Liver (tissue), 7 donors: ENCODE measurements at regions not wholly inside any gene's neighbourhood (a gene's known extent, or its start where the extent isn't known, plus 50 kb on each side); places are given as distances from the start of the nearest gene placed in this dataset.

Experiments
- DNase-seq: peaks from one replicate; pipeline ENCODE4 v3.0.0-alpha.2; 2017; ENCODE audit warnings: low spot score
- H3K27ac ChIP-seq, 2 donors: one replicate each; pipeline ENCODE4 v1.7.0; 2013; ENCODE audit warnings: inconsistent platforms in 2 of 2, low read length in 2 of 2, control low read depth in 1 of 2, low read depth in 1 of 2, mild to moderate bottlenecking in 1 of 2
- H3K27me3 ChIP-seq, 4 donors: one replicate each; pipeline versions ENCODE4 v1.6.1 to v1.7.0; 2013; ENCODE audit warnings: low read length in 3 of 4, inconsistent platforms in 1 of 4, mild to moderate bottlenecking in 1 of 4, moderate library complexity in 1 of 4; ENCODE audit not compliant: control insufficient read depth in 4 of 4, insufficient read depth in 4 of 4
- H3K36me3 ChIP-seq, 4 donors: one replicate each; pipeline versions ENCODE4 v1.6.1 to v1.7.0; 2013; ENCODE audit warnings: low read length in 3 of 4, mild to moderate bottlenecking in 3 of 4, low read depth in 1 of 4, moderate library complexity in 1 of 4; ENCODE audit not compliant: control insufficient read depth in 4 of 4, insufficient read depth in 3 of 4
- H3K4me1 ChIP-seq, 4 donors: one replicate each; pipeline versions ENCODE4 v1.6.1 to v1.7.0; 2013; ENCODE audit warnings: low read length in 3 of 4, mild to moderate bottlenecking in 3 of 4, moderate library complexity in 1 of 4; ENCODE audit not compliant: control insufficient read depth in 4 of 4, insufficient read depth in 4 of 4
- H3K4me3 ChIP-seq, 3 donors: one replicate each; pipeline versions ENCODE4 v1.6.1 to v1.7.0; 2013; ENCODE audit warnings: low read length in 3 of 3, control low read depth in 1 of 3, low read depth in 1 of 3, mild to moderate bottlenecking in 1 of 3
- H3K9ac ChIP-seq, 2 donors: one replicate each; pipeline ENCODE4 v1.7.0; 2013; ENCODE audit warnings: low read length in 2 of 2, mild to moderate bottlenecking in 2 of 2, moderate library complexity in 2 of 2, control low read depth in 1 of 2, low read depth in 1 of 2
- H3K9me3 ChIP-seq, 4 donors: one replicate each; pipeline versions ENCODE4 v1.6.1 to v1.7.0; 2013; ENCODE audit warnings: low read length in 3 of 4; ENCODE audit not compliant: control insufficient read depth in 4 of 4
- ATF3 ChIP-seq: IDR thresholded peaks from 2 replicates; pipeline ENCODE4 v1.6.1; 2016; ENCODE audit warnings: antibody characterized with exemption
- EGR1 ChIP-seq, 2 donors: IDR thresholded peaks; 2 replicates each; pipeline ENCODE4 v1.6.1; 2016 to 2018; ENCODE audit warnings: antibody characterized with exemption in 2 of 2, low read depth in 2 of 2
- FOXA1 ChIP-seq: IDR thresholded peaks from 2 replicates; pipeline ENCODE4 v1.6.1; 2016; ENCODE audit warnings: antibody characterized with exemption
- GABPA ChIP-seq, 2 donors: IDR thresholded peaks in 1 of 2; conservative IDR thresholded peaks in 1 of 2; 2 replicates each; pipeline ENCODE4 v1.6.1; 2016; ENCODE audit warnings: antibody characterized with exemption in 2 of 2, mild to moderate bottlenecking in 1 of 2, moderate library complexity in 1 of 2
- HNF4A ChIP-seq, 2 donors: conservative IDR thresholded peaks; 2 replicates each; pipeline ENCODE4 v1.6.1; 2016; ENCODE audit warnings: antibody characterized with exemption in 2 of 2, mild to moderate bottlenecking in 2 of 2
- HNF4G ChIP-seq: IDR thresholded peaks from 2 replicates; pipeline ENCODE4 v1.6.1; 2016; ENCODE audit warnings: antibody characterized with exemption
- JUND ChIP-seq, 2 donors: IDR thresholded peaks; 2 replicates each; pipeline ENCODE4 v1.6.1; 2016; ENCODE audit warnings: antibody characterized with exemption in 2 of 2
- MAX ChIP-seq: IDR thresholded peaks from 2 replicates; pipeline ENCODE4 v1.6.1; 2016; ENCODE audit warnings: antibody characterized with exemption
- NR2F2 ChIP-seq: IDR thresholded peaks from 2 replicates; pipeline ENCODE4 v1.6.1; 2016; ENCODE audit warnings: antibody characterized with exemption
- RAD21 ChIP-seq, 2 donors: IDR thresholded peaks; 2 replicates each; pipeline ENCODE4 v1.6.1; 2016; ENCODE audit warnings: antibody characterized with exemption in 2 of 2, mild to moderate bottlenecking in 2 of 2
- RXRA ChIP-seq, 2 donors: IDR thresholded peaks; 2 replicates each; pipeline ENCODE4 v1.6.1; 2017 to 2018; ENCODE audit warnings: antibody characterized with exemption in 2 of 2, mild to moderate bottlenecking in 1 of 2
- SP1 ChIP-seq: IDR thresholded peaks from 2 replicates; pipeline ENCODE4 v1.6.1; 2018; ENCODE audit warnings: antibody characterized with exemption, mild to moderate bottlenecking
- TAF1 ChIP-seq: conservative IDR thresholded peaks from 2 replicates; pipeline ENCODE4 v1.6.1; 2016; ENCODE audit warnings: antibody characterized with exemption, mild to moderate bottlenecking
- YY1 ChIP-seq: IDR thresholded peaks from 2 replicates; pipeline ENCODE4 v1.6.1; 2016; ENCODE audit warnings: antibody characterized with exemption, mild to moderate bottlenecking
- WGBS: extraction: QIAGEN DNeasy Blood & Tissue Kit; methylation state at CpG from one replicate; pipeline ENCODE4 v1.1.7; 2013; 5-methylcytosine and 5-hydroxymethylcytosine counted together
- TF ChIP-seq, protein P1 (sequence below): IDR thresholded peaks from 2 replicates; pipeline ENCODE4 v1.6.1; 2016; ENCODE audit warnings: antibody characterized with exemption
- TF ChIP-seq, protein P2 (sequence below): IDR thresholded peaks from 2 replicates; pipeline ENCODE4 v1.6.1; 2016; ENCODE audit warnings: antibody characterized with exemption, mild to moderate bottlenecking
- donor health status: healthy.
- donor health status: healthy.
- donor health status: healthy.
- donor health status: healthy.

- TF ChIP-seq RAD21 (IDR thresholded peaks at IDR 0.05) (no peak), YY1 (no peak), MAX (no peak), SP1 (no peak), NR2F2 (no peak), HNF4G (no peak), EGR1 (IDR thresholded peaks at IDR 0.05; ENCODE audit: low read depth in 2 of 2) (no peak), RXRA (IDR thresholded peaks at IDR 0.05) (no peak), GABPA (IDR thresholded peaks at IDR 0.05 in 1 of 2, conservative IDR thresholded peaks at IDR 0.05 in 1 of 2) (no peak), TAF1 (no peak), FOXA1 (no peak), JUND (IDR thresholded peaks at IDR 0.05) (no peak)
- TF ChIP-seq, protein P1, sequence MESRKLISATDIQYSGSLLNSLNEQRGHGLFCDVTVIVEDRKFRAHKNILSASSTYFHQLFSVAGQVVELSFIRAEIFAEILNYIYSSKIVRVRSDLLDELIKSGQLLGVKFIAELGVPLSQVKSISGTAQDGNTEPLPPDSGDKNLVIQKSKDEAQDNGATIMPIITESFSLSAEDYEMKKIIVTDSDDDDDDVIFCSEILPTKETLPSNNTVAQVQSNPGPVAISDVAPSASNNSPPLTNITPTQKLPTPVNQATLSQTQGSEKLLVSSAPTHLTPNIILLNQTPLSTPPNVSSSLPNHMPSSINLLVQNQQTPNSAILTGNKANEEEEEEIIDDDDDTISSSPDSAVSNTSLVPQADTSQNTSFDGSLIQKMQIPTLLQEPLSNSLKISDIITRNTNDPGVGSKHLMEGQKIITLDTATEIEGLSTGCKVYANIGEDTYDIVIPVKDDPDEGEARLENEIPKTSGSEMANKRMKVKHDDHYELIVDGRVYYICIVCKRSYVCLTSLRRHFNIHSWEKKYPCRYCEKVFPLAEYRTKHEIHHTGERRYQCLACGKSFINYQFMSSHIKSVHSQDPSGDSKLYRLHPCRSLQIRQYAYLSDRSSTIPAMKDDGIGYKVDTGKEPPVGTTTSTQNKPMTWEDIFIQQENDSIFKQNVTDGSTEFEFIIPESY: no peak
- TF ChIP-seq, protein P2, sequence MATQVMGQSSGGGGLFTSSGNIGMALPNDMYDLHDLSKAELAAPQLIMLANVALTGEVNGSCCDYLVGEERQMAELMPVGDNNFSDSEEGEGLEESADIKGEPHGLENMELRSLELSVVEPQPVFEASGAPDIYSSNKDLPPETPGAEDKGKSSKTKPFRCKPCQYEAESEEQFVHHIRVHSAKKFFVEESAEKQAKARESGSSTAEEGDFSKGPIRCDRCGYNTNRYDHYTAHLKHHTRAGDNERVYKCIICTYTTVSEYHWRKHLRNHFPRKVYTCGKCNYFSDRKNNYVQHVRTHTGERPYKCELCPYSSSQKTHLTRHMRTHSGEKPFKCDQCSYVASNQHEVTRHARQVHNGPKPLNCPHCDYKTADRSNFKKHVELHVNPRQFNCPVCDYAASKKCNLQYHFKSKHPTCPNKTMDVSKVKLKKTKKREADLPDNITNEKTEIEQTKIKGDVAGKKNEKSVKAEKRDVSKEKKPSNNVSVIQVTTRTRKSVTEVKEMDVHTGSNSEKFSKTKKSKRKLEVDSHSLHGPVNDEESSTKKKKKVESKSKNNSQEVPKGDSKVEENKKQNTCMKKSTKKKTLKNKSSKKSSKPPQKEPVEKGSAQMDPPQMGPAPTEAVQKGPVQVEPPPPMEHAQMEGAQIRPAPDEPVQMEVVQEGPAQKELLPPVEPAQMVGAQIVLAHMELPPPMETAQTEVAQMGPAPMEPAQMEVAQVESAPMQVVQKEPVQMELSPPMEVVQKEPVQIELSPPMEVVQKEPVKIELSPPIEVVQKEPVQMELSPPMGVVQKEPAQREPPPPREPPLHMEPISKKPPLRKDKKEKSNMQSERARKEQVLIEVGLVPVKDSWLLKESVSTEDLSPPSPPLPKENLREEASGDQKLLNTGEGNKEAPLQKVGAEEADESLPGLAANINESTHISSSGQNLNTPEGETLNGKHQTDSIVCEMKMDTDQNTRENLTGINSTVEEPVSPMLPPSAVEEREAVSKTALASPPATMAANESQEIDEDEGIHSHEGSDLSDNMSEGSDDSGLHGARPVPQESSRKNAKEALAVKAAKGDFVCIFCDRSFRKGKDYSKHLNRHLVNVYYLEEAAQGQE: no peak
- Histone ChIP-seq H3K9me3 (no peaks in the 10 kb centered on the region), H3K4me3 (no peak overlapping the region), H3K9ac (no peak overlapping the region), H3K36me3 (no peaks in the 10 kb centered on the region), H3K4me1 (no peaks in the 10 kb centered on the region), H3K27ac (no peak overlapping the region), H3K27me3 (no peaks in the 10 kb centered on the region)
- DNase-seq: no peak
- 64% methylated on average over 8 of the region's 8 CpGs for whole genome bisulfite sequencing
These were observed 200.3 kb downstream of the CMPK2 start for GRCh38 chr2:6665093-6666045.

- Histone ChIP-seq H3K27me3 (no peaks in the 10 kb centered on the region), H3K4me3 (no peak overlapping the region), H3K9me3 (no peaks in the 10 kb centered on the region), H3K27ac (no peak overlapping the region), H3K9ac (no peak overlapping the region), H3K36me3 (no peaks in the 10 kb centered on the region), H3K4me1 (no peaks in the 10 kb centered on the region)
- WGBS: 74% methylated on average over 4 of the region's 4 CpGs
- DNase-seq: no peak
- TF ChIP-seq JUND (IDR thresholded peaks at IDR 0.05) (no peak), RAD21 (IDR thresholded peaks at IDR 0.05) (no peak), HNF4A (conservative IDR thresholded peaks at IDR 0.05) (no peak), MAX (no peak), YY1 (no peak), ATF3 (no peak), GABPA (IDR thresholded peaks at IDR 0.05 in 1 of 2, conservative IDR thresholded peaks at IDR 0.05 in 1 of 2) (no peak), FOXA1 (no peak), NR2F2 (no peak), RXRA (IDR thresholded peaks at IDR 0.05) (no peak), EGR1 (IDR thresholded peaks at IDR 0.05; ENCODE audit: low read depth in 2 of 2) (no peak)
- TF ChIP-seq, protein P2: no peak
- TF ChIP-seq, protein P1: no peak
These were observed 198.4 kb downstream of the CMPK2 start for GRCh38 chr2:6667326-6667725.
